Neuronal stem cell (in vitro differentiated cells): ENCODE measurements at regions not wholly inside any gene's neighbourhood (a gene's known extent, or its start where the extent isn't known, plus 50 kb on each side); places are given as distances from the start of the nearest gene placed in this dataset.
A peak's percentile ranks its signal among the peaks of the same experiment; 100 is the strongest.

ENCODE experiments used
- DNase-seq: peaks from one replicate; pipeline ENCODE4 v3.0.0-alpha.2; 2013; ENCODE audit warnings: low spot score
- H2AFZ ChIP-seq: one replicate; pipeline ENCODE4 v1.6.1; 2013; ENCODE audit warnings: mild to moderate bottlenecking, low read length, inconsistent platforms
- H2AK5ac ChIP-seq: 2 replicates; pipeline ENCODE4 v1.6.1; 2013; ENCODE audit warnings: low read depth, mild to moderate bottlenecking, inconsistent platforms, low read length, moderate library complexity, mixed read lengths
- H2BK120ac ChIP-seq: 2 replicates; pipeline ENCODE4 v1.6.1; 2013; ENCODE audit warnings: low read depth, mild to moderate bottlenecking, inconsistent platforms, low read length, moderate library complexity, mixed read lengths
- H2BK12ac ChIP-seq: one replicate; pipeline ENCODE4 v1.6.1; 2013; ENCODE audit warnings: low read length, inconsistent platforms
- H2BK15ac ChIP-seq: 2 replicates; pipeline ENCODE4 v1.6.1; 2013; ENCODE audit warnings: mild to moderate bottlenecking, low read length, inconsistent platforms, mixed read lengths
- H2BK5ac ChIP-seq: one replicate; pipeline ENCODE4 v1.6.1; 2013; ENCODE audit warnings: inconsistent platforms, mild to moderate bottlenecking, low read length, moderate library complexity
- H3K14ac ChIP-seq: one replicate; pipeline ENCODE4 v1.6.1; 2013; ENCODE audit warnings: low read length, inconsistent platforms
- H3K18ac ChIP-seq: 2 replicates; pipeline ENCODE4 v1.6.1; 2013; ENCODE audit warnings: low read length, inconsistent platforms
- H3K23ac ChIP-seq: 2 replicates; pipeline ENCODE4 v1.6.1; 2013; ENCODE audit warnings: low read depth, mild to moderate bottlenecking, mixed read lengths, low read length, inconsistent platforms; ENCODE audit not compliant: poor library complexity
- H3K27ac ChIP-seq: replicated peaks from 3 replicates; pipeline ENCODE4 v1.5.1; 2013; ENCODE audit warnings: low read length, inconsistent platforms
- H3K27me3 ChIP-seq, 3 experiments: 2 replicates each; pipeline ENCODE4 v1.6.1; 2013; ENCODE audit warnings: low read length in 3 of 3, mild to moderate bottlenecking in 2 of 3, inconsistent platforms in 1 of 3, low read depth in 1 of 3, mixed read lengths in 1 of 3, moderate library complexity in 1 of 3; ENCODE audit not compliant: control insufficient read depth in 3 of 3, insufficient read depth in 3 of 3
- H3K36me3 ChIP-seq, 2 donors: replicated peaks in 1 of 2; 2 replicates each; pipeline ENCODE4 v1.6.1; 2013; ENCODE audit warnings: low read length in 2 of 2; ENCODE audit not compliant: control insufficient read depth in 2 of 2, insufficient read depth in 2 of 2
- H3K4ac ChIP-seq: 2 replicates; pipeline ENCODE4 v1.6.1; 2013; ENCODE audit warnings: inconsistent platforms, mild to moderate bottlenecking, low read length, moderate library complexity
- H3K4me1 ChIP-seq, 2 donors: 1 replicate in 1 of 2; 2 replicates in 1 of 2; pipeline ENCODE4 v1.6.1; 2013; ENCODE audit warnings: low read length in 2 of 2, low read depth in 1 of 2; ENCODE audit not compliant: control insufficient read depth in 2 of 2, insufficient read depth in 1 of 2
- H3K4me2 ChIP-seq: one replicate; pipeline ENCODE4 v1.6.1; 2013; ENCODE audit warnings: mild to moderate bottlenecking, low read length, inconsistent platforms; ENCODE audit not compliant: insufficient read depth, poor library complexity, severe bottlenecking
- H3K4me3 ChIP-seq, 2 donors: 2 replicates each; pipeline ENCODE4 v1.5.1; 2013; ENCODE audit warnings: low read length in 2 of 2, mild to moderate bottlenecking in 2 of 2, inconsistent platforms in 1 of 2, moderate library complexity in 1 of 2
- H3K79me1 ChIP-seq: one replicate; pipeline ENCODE4 v1.6.1; 2013; ENCODE audit warnings: low read depth, mild to moderate bottlenecking, inconsistent platforms, low read length, moderate library complexity
- H3K9ac ChIP-seq: one replicate; pipeline ENCODE4 v1.6.1; 2013; ENCODE audit warnings: mild to moderate bottlenecking, low read depth, low read length, inconsistent platforms; ENCODE audit not compliant: poor library complexity
- H3K9me3 ChIP-seq, 2 donors: replicated peaks in 1 of 2; 2 replicates each; pipeline versions ENCODE3 to v1.6.1; 2013; ENCODE audit warnings: low read length in 2 of 2, mild to moderate bottlenecking in 2 of 2, inconsistent platforms in 1 of 2, low read depth in 1 of 2, mixed read lengths in 1 of 2, moderate library complexity in 1 of 2; ENCODE audit not compliant: control insufficient read depth in 2 of 2, insufficient read depth in 1 of 2
- H4K8ac ChIP-seq: one replicate; pipeline ENCODE4 v1.6.1; 2013; ENCODE audit warnings: low read depth, mild to moderate bottlenecking, inconsistent platforms, low read length, moderate library complexity
- H4K91ac ChIP-seq: one replicate; pipeline ENCODE4 v1.6.1; 2013; ENCODE audit warnings: low read length, low read depth, mild to moderate bottlenecking, inconsistent platforms; ENCODE audit not compliant: poor library complexity
- WGBS, 2 donors: extraction: QIAGEN DNeasy Blood & Tissue Kit; methylation state at CpG; one replicate each; pipeline ENCODE4 v1.1.7; 2013; ENCODE audit warnings: missing lambda C conversion rate in 2 of 2, mixed read lengths in 1 of 2; ENCODE audit not compliant: insufficient read length in 2 of 2, insufficient replicate concordance in 1 of 2; ENCODE audit errors: extremely low coverage in 2 of 2; 5-methylcytosine and 5-hydroxymethylcytosine counted together

DNA sequence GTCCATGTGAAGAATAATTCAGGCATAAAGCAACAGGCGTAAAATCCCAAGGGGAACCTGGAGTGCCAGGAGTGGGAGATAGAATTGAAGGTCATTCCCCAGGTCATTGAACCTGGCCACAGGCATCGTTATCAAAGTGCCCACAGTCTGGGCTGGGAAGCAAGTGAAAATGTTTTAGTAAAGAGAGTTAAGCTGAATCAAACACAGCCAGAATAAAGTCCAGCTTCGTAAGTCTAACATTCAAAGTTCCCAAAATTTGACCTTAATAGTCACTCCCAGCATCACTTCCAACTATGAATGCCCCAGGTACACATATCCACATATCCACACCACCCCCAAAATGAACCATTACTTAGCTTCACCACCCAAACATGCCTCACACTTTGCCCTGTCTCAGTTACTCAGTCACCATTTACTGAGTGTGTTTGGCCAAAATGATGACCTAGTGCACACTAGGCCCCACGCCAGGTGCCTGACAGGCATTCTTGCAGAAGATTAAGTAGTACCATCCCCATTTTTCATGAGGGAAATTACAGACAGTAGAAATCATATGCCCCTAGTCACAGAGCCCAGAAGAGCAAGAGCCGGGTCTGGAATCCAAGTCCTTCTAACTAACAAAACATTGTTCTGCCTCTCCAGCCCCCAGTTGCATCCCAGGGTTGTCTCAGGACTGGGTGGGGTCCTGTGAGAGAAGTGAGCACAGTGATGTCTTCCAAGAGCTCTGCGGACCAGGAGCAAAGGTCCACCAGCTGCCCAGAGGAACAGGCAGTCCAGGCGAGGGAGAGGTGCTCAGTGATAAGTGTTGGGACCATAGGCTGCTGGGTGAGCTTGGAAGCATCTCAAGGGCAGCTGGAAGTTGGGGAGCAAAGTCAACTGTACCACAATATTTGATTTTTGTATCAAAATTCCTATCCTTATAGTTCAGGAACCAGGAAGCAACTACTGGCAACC lies 65.2 kb upstream of the MYCN start:
- Histone ChIP-seq H3K79me1 (no peaks in the 10 kb centered on the region), H3K4me1 (peaks cover 0 to 4% of the 10 kb centered on the region in 2 donors), H2AK5ac (no peak overlapping the region), H4K91ac (no peak overlapping the region), H2BK120ac (no peak overlapping the region), H3K18ac (no peak overlapping the region), H3K27me3 (no peaks in the 10 kb centered on the region), H3K4me3 (no peak overlapping the region), H3K27ac (no peak overlapping the region), H2BK15ac (peak overlapping the region; percentile 28), H2AFZ (no peak overlapping the region), H2BK5ac (no peak overlapping the region), H3K36me3 (no peaks in the 10 kb centered on the region), H3K4me2 (no peak overlapping the region), H3K14ac (no peak overlapping the region), H3K9ac (no peak overlapping the region), H4K8ac (no peak overlapping the region), H3K4ac (peak overlapping the region; percentile 17), H3K9me3 (no peaks in the 10 kb centered on the region), H2BK12ac (no peak overlapping the region), H3K23ac (no peak overlapping the region)
- no CpG with 5 or more reads among the region's 7 CpGs for WGBS, 2 donors
- no peak for DNase-seq

DNA sequence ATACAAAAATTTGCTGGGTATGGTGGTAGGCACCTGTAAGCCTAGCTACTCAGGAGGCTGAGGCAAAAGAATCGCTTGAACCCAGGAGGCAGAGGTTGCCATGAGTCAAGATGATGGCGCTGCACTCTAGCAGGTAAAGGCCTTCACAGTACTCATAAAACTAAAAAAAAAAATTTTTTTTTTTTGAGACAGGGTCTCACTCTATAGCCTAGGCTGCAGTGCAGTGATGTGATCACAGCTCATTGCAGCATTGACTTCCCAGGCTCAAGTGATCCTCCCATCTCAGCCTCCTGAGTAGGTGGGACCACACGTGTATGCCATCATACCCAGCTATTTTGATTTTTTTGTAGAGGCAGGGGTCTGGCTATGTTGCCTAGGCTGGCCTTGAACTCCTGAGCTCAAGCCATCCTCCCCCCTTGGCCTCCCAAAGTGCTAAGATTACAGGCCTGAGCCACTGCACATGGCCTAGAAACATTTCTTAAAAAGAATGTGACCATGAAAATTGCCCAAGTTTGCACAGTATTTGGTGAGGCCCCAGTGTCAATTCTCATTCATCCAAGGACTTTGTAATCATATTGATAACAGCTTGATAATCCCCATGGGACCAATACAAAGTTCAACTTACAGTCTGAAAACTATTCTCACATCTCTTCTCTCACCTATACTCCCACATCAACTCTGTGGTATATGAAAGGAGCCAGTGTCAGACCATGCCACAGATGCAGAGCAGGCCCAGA lies 64.2 kb upstream of the MYCN start:
- no peak overlapping the region for H3K4ac ChIP-seq
- H3K4me2 ChIP-seq = no peak overlapping the region
- no peak overlapping the region for H3K27ac ChIP-seq
- H4K91ac ChIP-seq = no peak overlapping the region
- no peak overlapping the region for H3K18ac ChIP-seq
- H2BK120ac ChIP-seq = no peak overlapping the region
- no peak overlapping the region for H3K9ac ChIP-seq
- H2AFZ ChIP-seq = no peak overlapping the region
- H3K4me3 ChIP-seq = no peak overlapping the region
- H4K8ac ChIP-seq = no peak overlapping the region
- no peaks in the 10 kb centered on the region for H3K79me1 ChIP-seq
- H3K14ac ChIP-seq = no peak overlapping the region
- H3K9me3 ChIP-seq = no peaks in the 10 kb centered on the region
- H2AK5ac ChIP-seq = no peak overlapping the region
- WGBS, 2 donors = no CpG with 5 or more reads among the region's 3 CpGs
- no peak overlapping the region for H2BK5ac ChIP-seq
- H2BK12ac ChIP-seq = no peak overlapping the region
- DNase-seq = no peak
- no peak overlapping the region for H3K23ac ChIP-seq
- no peak overlapping the region for H2BK15ac ChIP-seq
- H3K4me1 ChIP-seq = peaks cover 0 to 4% of the 10 kb centered on the region in 2 donors
- no peaks in the 10 kb centered on the region for H3K27me3 ChIP-seq
- H3K36me3 ChIP-seq = no peaks in the 10 kb centered on the region

DNA sequence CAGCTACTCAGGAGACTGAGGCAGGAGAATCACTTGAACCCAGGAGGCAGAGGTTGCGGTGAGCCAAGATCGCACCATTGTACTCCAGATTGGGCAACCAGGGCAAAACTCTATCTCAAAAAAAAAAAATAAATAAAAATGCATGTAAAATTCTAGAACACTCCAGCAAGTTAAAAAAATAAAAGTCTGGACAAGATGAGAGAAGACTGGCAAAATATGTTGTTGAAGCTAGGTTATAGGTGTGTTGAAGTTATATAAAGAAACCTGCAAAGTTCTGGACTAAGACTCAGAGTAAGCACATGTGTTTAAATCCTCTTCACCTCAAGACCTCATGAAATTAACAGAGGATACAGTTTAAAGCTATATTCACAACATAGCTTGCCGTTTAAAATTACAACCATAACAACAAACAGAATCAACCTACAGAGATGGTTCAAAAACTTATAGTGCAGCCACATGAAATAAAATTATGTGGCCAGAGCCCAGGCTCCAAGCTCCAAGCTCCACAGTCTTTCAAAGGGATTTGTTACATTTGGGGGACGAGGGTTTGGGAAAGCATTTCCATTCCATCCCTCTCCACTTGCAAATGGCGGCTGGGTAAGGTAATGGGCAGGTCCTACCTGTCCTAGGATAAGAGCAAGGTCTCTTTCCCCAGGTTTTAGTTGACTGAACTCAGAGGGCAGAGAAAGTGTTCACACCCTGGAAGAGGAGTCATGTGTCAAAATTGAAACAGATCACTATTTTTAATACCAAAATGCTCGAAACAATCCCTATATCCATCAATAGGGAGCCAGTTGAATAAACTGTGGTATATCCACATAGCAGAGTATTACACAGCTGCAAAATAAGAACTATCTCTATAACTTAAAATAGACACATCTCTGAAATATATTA lies 59.9 kb upstream of the MYCN start:
- H3K4me1 ChIP-seq = no peaks in the 10 kb centered on the region
- no peak overlapping the region for H2AK5ac ChIP-seq
- H3K27ac ChIP-seq = no peak overlapping the region
- no peak overlapping the region for H2BK15ac ChIP-seq
- no peak overlapping the region for H3K4ac ChIP-seq
- no peak overlapping the region for H3K14ac ChIP-seq
- no peak overlapping the region for H3K23ac ChIP-seq
- H4K91ac ChIP-seq = no peak overlapping the region
- H3K79me1 ChIP-seq = no peaks in the 10 kb centered on the region
- no peak overlapping the region for H2BK120ac ChIP-seq
- no peak for DNase-seq
- no CpG with 5 or more reads among the region's 6 CpGs for WGBS, 2 donors
- H3K36me3 ChIP-seq = no peaks in the 10 kb centered on the region
- H2BK5ac ChIP-seq = no peak overlapping the region
- H3K9ac ChIP-seq = no peak overlapping the region
- no peak overlapping the region for H4K8ac ChIP-seq
- no peaks in the 10 kb centered on the region for H3K27me3 ChIP-seq
- no peak overlapping the region for H2AFZ ChIP-seq
- H2BK12ac ChIP-seq = no peak overlapping the region
- no peaks in the 10 kb centered on the region for H3K9me3 ChIP-seq
- H3K4me3 ChIP-seq = no peak overlapping the region
- no peak overlapping the region for H3K18ac ChIP-seq
- H3K4me2 ChIP-seq = no peak overlapping the region
